ENCODE measurements at regions not wholly inside any gene's neighbourhood (a gene's known extent, or its start where the extent isn't known, plus 50 kb on each side); places are given as distances from the start of the nearest gene placed in this dataset.

DNA sequence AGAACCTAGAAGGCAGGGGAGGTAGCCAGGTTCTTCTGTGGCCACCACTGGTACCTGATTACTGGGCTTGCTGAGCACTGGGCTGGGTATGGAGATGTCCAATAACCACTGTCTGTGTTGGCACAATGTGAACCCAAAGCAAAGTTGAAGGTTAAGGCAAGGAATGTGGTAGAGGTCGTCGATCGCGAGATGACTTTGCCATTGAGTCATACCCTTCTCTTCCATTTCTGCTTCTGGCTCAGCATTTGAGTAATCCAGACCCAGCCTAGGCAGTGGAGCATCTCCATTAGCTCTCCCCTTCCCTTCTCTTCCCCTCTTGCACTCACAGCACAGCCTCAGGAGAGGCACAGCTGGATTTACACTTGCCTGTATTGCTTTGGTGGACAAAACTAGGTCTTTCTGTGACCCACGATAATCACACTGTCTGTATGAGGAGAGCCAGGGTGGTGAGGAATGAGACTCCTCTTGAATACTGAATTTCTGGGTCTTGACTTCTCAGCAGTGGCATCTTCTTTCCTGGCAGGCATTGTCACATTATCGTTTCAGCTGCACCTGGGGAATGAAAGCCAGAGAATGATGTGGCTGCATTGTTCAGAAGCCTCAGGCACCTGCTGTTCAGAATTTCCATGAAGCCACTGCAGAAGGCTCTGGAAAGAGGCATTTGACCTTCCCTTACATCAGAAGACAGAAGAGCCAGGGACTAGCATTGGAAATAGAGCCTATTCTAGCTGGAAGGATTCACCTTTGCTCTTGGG, 272.6 kb downstream of the PDCD6IP start:
- TF ChIP-seq, protein P1, sequence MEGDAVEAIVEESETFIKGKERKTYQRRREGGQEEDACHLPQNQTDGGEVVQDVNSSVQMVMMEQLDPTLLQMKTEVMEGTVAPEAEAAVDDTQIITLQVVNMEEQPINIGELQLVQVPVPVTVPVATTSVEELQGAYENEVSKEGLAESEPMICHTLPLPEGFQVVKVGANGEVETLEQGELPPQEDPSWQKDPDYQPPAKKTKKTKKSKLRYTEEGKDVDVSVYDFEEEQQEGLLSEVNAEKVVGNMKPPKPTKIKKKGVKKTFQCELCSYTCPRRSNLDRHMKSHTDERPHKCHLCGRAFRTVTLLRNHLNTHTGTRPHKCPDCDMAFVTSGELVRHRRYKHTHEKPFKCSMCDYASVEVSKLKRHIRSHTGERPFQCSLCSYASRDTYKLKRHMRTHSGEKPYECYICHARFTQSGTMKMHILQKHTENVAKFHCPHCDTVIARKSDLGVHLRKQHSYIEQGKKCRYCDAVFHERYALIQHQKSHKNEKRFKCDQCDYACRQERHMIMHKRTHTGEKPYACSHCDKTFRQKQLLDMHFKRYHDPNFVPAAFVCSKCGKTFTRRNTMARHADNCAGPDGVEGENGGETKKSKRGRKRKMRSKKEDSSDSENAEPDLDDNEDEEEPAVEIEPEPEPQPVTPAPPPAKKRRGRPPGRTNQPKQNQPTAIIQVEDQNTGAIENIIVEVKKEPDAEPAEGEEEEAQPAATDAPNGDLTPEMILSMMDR (IDR thresholded peaks at IDR 0.05; ENCODE audit: low read depth, low read length), result no peak
- TF ChIP-seq POLR2A (IDR thresholded peaks at IDR 0.05; ENCODE audit: extremely low read depth, insufficient read length), result no peak
